RWPE2 (cell line): ENCODE measurements at regions not wholly inside any gene's neighbourhood (a gene's known extent, or its start where the extent isn't known, plus 50 kb on each side); places are given as distances from the start of the nearest gene placed in this dataset.
A peak's percentile ranks its signal among the peaks of the same experiment; 100 is the strongest.

ENCODE experiments used
- ATAC-seq: fragments of 200-7000 bp; cut with Tn5 transposase; 3 replicates; pipeline ENCODE4 v1.9.1; 2021; ENCODE audit warnings: low read depth
- DNase-seq: peaks from one replicate; pipeline ENCODE4 v3.0.0-alpha.2; 2020; ENCODE audit warnings: low spot score
- H3K27ac ChIP-seq: fragments of 450-650 bp; 2 replicates; pipeline ENCODE4 v1.5.1; 2017; ENCODE audit warnings: mild to moderate bottlenecking; ENCODE audit not compliant: poor library complexity, severe bottlenecking
- H3K27me3 ChIP-seq: fragments of 250-450 bp; sonication (Bioruptor Pico); 2 replicates; pipeline ENCODE4 v1.5.1; 2021; ENCODE audit warnings: mild to moderate bottlenecking, moderate library complexity; ENCODE audit not compliant: insufficient read depth, poor library complexity, severe bottlenecking
- H3K36me3 ChIP-seq: fragments of 250-450 bp; sonication (Bioruptor Pico); 2 replicates; pipeline ENCODE4 v1.5.1; 2020; ENCODE audit warnings: low read depth, mild to moderate bottlenecking, moderate library complexity
- H3K4me1 ChIP-seq: fragments of 250-450 bp; sonication (Bioruptor Pico); 2 replicates; pipeline ENCODE4 v1.5.1; 2021; ENCODE audit warnings: mild to moderate bottlenecking, moderate library complexity; ENCODE audit not compliant: insufficient read depth, poor library complexity, severe bottlenecking
- H3K4me3 ChIP-seq: fragments of 250-450 bp; sonication (Bioruptor Pico); 2 replicates; pipeline ENCODE4 v1.5.1; 2021; ENCODE audit warnings: mild to moderate bottlenecking, moderate library complexity; ENCODE audit not compliant: severe bottlenecking
- H3K9me3 ChIP-seq: fragments of 250-450 bp; sonication (Bioruptor Pico); 2 replicates; pipeline ENCODE4 v1.5.1; 2021; ENCODE audit warnings: mild to moderate bottlenecking, moderate library complexity; ENCODE audit not compliant: severe bottlenecking
- CTCF ChIP-seq: fragments of 450-650 bp; IDR thresholded peaks from one replicate; pipeline ENCODE4 v1.5.1; 2017; ENCODE audit warnings: mild to moderate bottlenecking, moderate library complexity; ENCODE audit not compliant: poor library complexity, severe bottlenecking

GRCh38 chrX:35339796-35340195, 397.2 kb downstream of the FAM47B start:
- TF ChIP-seq CTCF: no peak
- peak; percentile 23; the same call in 1 of the 3 replicates for ATAC-seq

GRCh38 chrX:35340465-35340864, 397.9 kb downstream of the FAM47B start:
- H3K4me1 ChIP-seq: no peaks in the 10 kb centered on the region
- H3K9me3 ChIP-seq: no peaks in the 10 kb centered on the region
- no peak for DNase-seq
- no peak for TF ChIP-seq CTCF
- H3K27ac ChIP-seq: no peak overlapping the region
- H3K27me3 ChIP-seq: no peaks in the 10 kb centered on the region
- H3K36me3 ChIP-seq: no peaks in the 10 kb centered on the region
- no peak for ATAC-seq
- no peak overlapping the region for H3K4me3 ChIP-seq

More at GRCh38 chrX:35339796-35340195, 397.2 kb downstream of the FAM47B start:
- Histone ChIP-seq H3K27ac (no peak overlapping the region), H3K36me3 (no peaks in the 10 kb centered on the region), H3K4me3 (no peak overlapping the region), H3K27me3 (no peaks in the 10 kb centered on the region), H3K9me3 (no peaks in the 10 kb centered on the region), H3K4me1 (no peaks in the 10 kb centered on the region)
- no peak for DNase-seq

GRCh38 chrX:35351212-35351611, 408.6 kb downstream of the FAM47B start:
- DNase-seq (no peak), ATAC-seq (peak; percentile 73)
- no peak overlapping the region for H3K27ac ChIP-seq
- H3K4me3 ChIP-seq: no peak overlapping the region
- peaks cover 6% of the 10 kb centered on the region for H3K4me1 ChIP-seq
- TF ChIP-seq CTCF: no peak
- H3K36me3 ChIP-seq: no peaks in the 10 kb centered on the region
- no peaks in the 10 kb centered on the region for H3K27me3 ChIP-seq
- H3K9me3 ChIP-seq: no peaks in the 10 kb centered on the region

GRCh38 chrX:35351795-35352483, 409.3 kb downstream of the FAM47B start:
- TF ChIP-seq CTCF: no peak
- Histone ChIP-seq H3K36me3 (no peaks in the 10 kb centered on the region), H3K4me1 (peaks cover 6% of the 10 kb centered on the region), H3K27ac (no peak overlapping the region), H3K9me3 (no peaks in the 10 kb centered on the region), H3K27me3 (no peaks in the 10 kb centered on the region), H3K4me3 (no peak overlapping the region)
- ATAC-seq (no peak), DNase-seq (no peak)

GRCh38 chrX:35357656-35358055, 415.1 kb downstream of the FAM47B start:
- Histone ChIP-seq H3K27me3 (no peaks in the 10 kb centered on the region), H3K4me3 (no peak overlapping the region), H3K36me3 (no peaks in the 10 kb centered on the region), H3K27ac (no peak overlapping the region), H3K9me3 (no peaks in the 10 kb centered on the region), H3K4me1 (no peaks in the 10 kb centered on the region)
- no peak for TF ChIP-seq CTCF
- DNase-seq: no peak
- no peak for ATAC-seq
